ENCODE measurements at regions not wholly inside any gene's neighbourhood (a gene's known extent, or its start where the extent isn't known, plus 50 kb on each side); places are given as distances from the start of the nearest gene placed in this dataset.

- Histone ChIP-seq H3K4me3 (ENCODE audit: low read length in 3 of 3) (no peak overlapping the region), H3K27me3 (ENCODE audit: control insufficient read depth in 3 of 3, insufficient read depth in 3 of 3, low read length in 3 of 3) (no peaks in the 10 kb centered on the region)
Observed at GRCh38 chr10:59595593-59595992, 114.1 kb downstream of the SLC16A9 start.

GRCh38 chr10:59593768-59594167 lies 115.9 kb downstream of the SLC16A9 start:
- Histone ChIP-seq H3K4me3 (ENCODE audit: low read length in 3 of 3) (no peak overlapping the region), H3K36me3 (ENCODE audit: control insufficient read depth in 3 of 3, insufficient read depth in 3 of 3, low read length in 3 of 3) (no peaks in the 10 kb centered on the region), H3K4me1 (ENCODE audit: control insufficient read depth in 3 of 3, insufficient read depth in 3 of 3, low read length in 3 of 3) (no peaks in the 10 kb centered on the region)

More at GRCh38 chr10:59595593-59595992, 114.1 kb downstream of the SLC16A9 start:
- H3K36me3 ChIP-seq (ENCODE audit: control insufficient read depth in 3 of 3, insufficient read depth in 3 of 3, low read length in 3 of 3) = no peaks in the 10 kb centered on the region
- no peaks in the 10 kb centered on the region for H3K9me3 ChIP-seq (ENCODE audit: control insufficient read depth in 3 of 3, low read length in 3 of 3)
- no peak overlapping the region for H3K27ac ChIP-seq (ENCODE audit: low read depth, low read length)
- H3K9ac ChIP-seq (ENCODE audit: low read depth in 1 of 3, low read length in 3 of 3) = no peak overlapping the region
- H3K4me1 ChIP-seq (ENCODE audit: control insufficient read depth in 3 of 3, insufficient read depth in 3 of 3, low read length in 3 of 3) = no peaks in the 10 kb centered on the region

DNA sequence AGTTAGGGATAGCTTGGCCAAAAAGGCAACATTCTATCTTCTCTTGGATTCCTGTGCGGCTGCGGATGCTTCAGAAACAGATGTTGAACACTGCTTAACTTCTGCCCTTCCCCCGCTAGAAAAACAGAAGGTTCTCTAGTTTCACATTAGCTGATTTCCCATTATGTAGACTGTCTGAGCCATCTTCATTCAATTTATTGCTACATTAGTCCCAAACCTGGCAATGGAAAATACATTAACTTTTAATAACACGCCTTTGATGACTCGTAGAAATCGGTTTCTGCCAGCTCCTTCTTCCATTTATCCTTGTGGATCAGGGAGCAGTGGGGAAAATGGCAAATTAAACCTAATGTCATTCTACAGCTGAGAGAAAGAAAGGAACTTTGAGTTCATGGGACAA lies 119.9 kb downstream of the SLC16A9 start:
- no peak overlapping the region for H3K4me3 ChIP-seq (ENCODE audit: low read length in 3 of 3)
- no peak overlapping the region for H3K9ac ChIP-seq (ENCODE audit: low read depth in 1 of 3, low read length in 3 of 3)
- H3K4me1 ChIP-seq (ENCODE audit: control insufficient read depth in 3 of 3, insufficient read depth in 3 of 3, low read length in 3 of 3) = no peaks in the 10 kb centered on the region
- no peaks in the 10 kb centered on the region for H3K27me3 ChIP-seq (ENCODE audit: control insufficient read depth in 3 of 3, insufficient read depth in 3 of 3, low read length in 3 of 3)
- no peak overlapping the region for H3K27ac ChIP-seq (ENCODE audit: low read depth, low read length)
- no peaks in the 10 kb centered on the region for H3K9me3 ChIP-seq (ENCODE audit: control insufficient read depth in 3 of 3, low read length in 3 of 3)
- H3K36me3 ChIP-seq (ENCODE audit: control insufficient read depth in 3 of 3, insufficient read depth in 3 of 3, low read length in 3 of 3) = no peaks in the 10 kb centered on the region

More at GRCh38 chr10:59593768-59594167, 115.9 kb downstream of the SLC16A9 start:
- Histone ChIP-seq H3K27me3 (ENCODE audit: control insufficient read depth in 3 of 3, insufficient read depth in 3 of 3, low read length in 3 of 3) (no peaks in the 10 kb centered on the region), H3K27ac (ENCODE audit: low read depth, low read length) (no peak overlapping the region), H3K9ac (ENCODE audit: low read depth in 1 of 3, low read length in 3 of 3) (no peak overlapping the region), H3K9me3 (ENCODE audit: control insufficient read depth in 3 of 3, low read length in 3 of 3) (no peaks in the 10 kb centered on the region)

GRCh38 chr10:59588791-59589190 lies 120.9 kb downstream of the SLC16A9 start:
- Histone ChIP-seq H3K9ac (ENCODE audit: low read depth in 1 of 3, low read length in 3 of 3) (no peak overlapping the region), H3K4me3 (ENCODE audit: low read length in 3 of 3) (no peak overlapping the region)

GRCh38 chr10:59587756-59588140 lies 121.9 kb downstream of the SLC16A9 start:
- no peak overlapping the region for H3K27ac ChIP-seq (ENCODE audit: low read depth, low read length)
- no peaks in the 10 kb centered on the region for H3K36me3 ChIP-seq (ENCODE audit: control insufficient read depth in 3 of 3, insufficient read depth in 3 of 3, low read length in 3 of 3)
- H3K4me3 ChIP-seq (ENCODE audit: low read length in 3 of 3) = no peak overlapping the region
- no peaks in the 10 kb centered on the region for H3K9me3 ChIP-seq (ENCODE audit: control insufficient read depth in 3 of 3, low read length in 3 of 3)
- H3K27me3 ChIP-seq (ENCODE audit: control insufficient read depth in 3 of 3, insufficient read depth in 3 of 3, low read length in 3 of 3) = no peaks in the 10 kb centered on the region
- H3K4me1 ChIP-seq (ENCODE audit: control insufficient read depth in 3 of 3, insufficient read depth in 3 of 3, low read length in 3 of 3) = no peaks in the 10 kb centered on the region
- no peak overlapping the region for H3K9ac ChIP-seq (ENCODE audit: low read depth in 1 of 3, low read length in 3 of 3)

More at GRCh38 chr10:59588791-59589190, 120.9 kb downstream of the SLC16A9 start:
- no peaks in the 10 kb centered on the region for H3K36me3 ChIP-seq (ENCODE audit: control insufficient read depth in 3 of 3, insufficient read depth in 3 of 3, low read length in 3 of 3)
- H3K9me3 ChIP-seq (ENCODE audit: control insufficient read depth in 3 of 3, low read length in 3 of 3) = no peaks in the 10 kb centered on the region
- no peaks in the 10 kb centered on the region for H3K4me1 ChIP-seq (ENCODE audit: control insufficient read depth in 3 of 3, insufficient read depth in 3 of 3, low read length in 3 of 3)
- H3K27me3 ChIP-seq (ENCODE audit: control insufficient read depth in 3 of 3, insufficient read depth in 3 of 3, low read length in 3 of 3) = no peaks in the 10 kb centered on the region
- H3K27ac ChIP-seq (ENCODE audit: low read depth, low read length) = no peak overlapping the region

- Histone ChIP-seq H3K36me3 (ENCODE audit: control insufficient read depth in 3 of 3, insufficient read depth in 3 of 3, low read length in 3 of 3) (no peaks in the 10 kb centered on the region), H3K4me1 (ENCODE audit: control insufficient read depth in 3 of 3, insufficient read depth in 3 of 3, low read length in 3 of 3) (no peaks in the 10 kb centered on the region), H3K9ac (ENCODE audit: low read depth in 1 of 3, low read length in 3 of 3) (no peak overlapping the region), H3K4me3 (ENCODE audit: low read length in 3 of 3) (no peak overlapping the region), H3K9me3 (ENCODE audit: control insufficient read depth in 3 of 3, low read length in 3 of 3) (no peaks in the 10 kb centered on the region), H3K27me3 (ENCODE audit: control insufficient read depth in 3 of 3, insufficient read depth in 3 of 3, low read length in 3 of 3) (no peaks in the 10 kb centered on the region), H3K27ac (ENCODE audit: low read depth, low read length) (no peak overlapping the region)
Observed at GRCh38 chr10:59587083-59587755, 122.4 kb downstream of the SLC16A9 start.

DNA sequence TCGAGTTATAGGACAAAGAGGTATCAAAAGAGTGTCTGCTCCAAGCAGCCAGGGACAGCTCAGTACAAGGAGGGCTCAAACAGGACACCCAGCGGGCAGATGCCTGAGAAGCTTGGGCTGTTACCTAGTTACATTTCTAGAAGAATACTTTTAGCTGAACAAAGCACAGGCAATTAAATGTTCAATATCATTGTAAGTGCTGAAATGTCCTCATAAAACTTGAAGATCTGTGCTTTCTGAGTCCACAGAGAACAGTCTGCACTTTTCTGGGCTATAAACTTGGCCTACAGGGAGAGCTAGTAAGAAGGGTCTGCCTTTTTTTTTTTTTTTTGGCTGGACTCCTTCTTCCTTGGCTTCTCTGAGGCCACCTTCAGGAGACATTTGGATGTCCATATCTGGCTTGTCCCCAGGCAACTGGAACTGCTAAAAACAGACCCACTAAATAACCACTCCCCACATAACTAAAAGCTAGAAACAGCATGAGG lies 123.2 kb downstream of the SLC16A9 start:
- no peak overlapping the region for H3K9ac ChIP-seq (ENCODE audit: low read depth in 1 of 3, low read length in 3 of 3)
- H3K27ac ChIP-seq (ENCODE audit: low read depth, low read length) = no peak overlapping the region
- no peaks in the 10 kb centered on the region for H3K9me3 ChIP-seq (ENCODE audit: control insufficient read depth in 3 of 3, low read length in 3 of 3)
- no peaks in the 10 kb centered on the region for H3K27me3 ChIP-seq (ENCODE audit: control insufficient read depth in 3 of 3, insufficient read depth in 3 of 3, low read length in 3 of 3)
- H3K4me3 ChIP-seq (ENCODE audit: low read length in 3 of 3) = no peak overlapping the region
- H3K36me3 ChIP-seq (ENCODE audit: control insufficient read depth in 3 of 3, insufficient read depth in 3 of 3, low read length in 3 of 3) = no peaks in the 10 kb centered on the region
- no peaks in the 10 kb centered on the region for H3K4me1 ChIP-seq (ENCODE audit: control insufficient read depth in 3 of 3, insufficient read depth in 3 of 3, low read length in 3 of 3)

GRCh38 chr10:59585046-59585700 lies 124.5 kb downstream of the SLC16A9 start:
- Histone ChIP-seq H3K4me3 (ENCODE audit: low read length in 3 of 3) (no peak overlapping the region), H3K27ac (ENCODE audit: low read depth, low read length) (no peak overlapping the region), H3K4me1 (ENCODE audit: control insufficient read depth in 3 of 3, insufficient read depth in 3 of 3, low read length in 3 of 3) (no peaks in the 10 kb centered on the region), H3K9me3 (ENCODE audit: control insufficient read depth in 3 of 3, low read length in 3 of 3) (no peaks in the 10 kb centered on the region), H3K27me3 (ENCODE audit: control insufficient read depth in 3 of 3, insufficient read depth in 3 of 3, low read length in 3 of 3) (no peaks in the 10 kb centered on the region), H3K9ac (ENCODE audit: low read depth in 1 of 3, low read length in 3 of 3) (no peak overlapping the region), H3K36me3 (ENCODE audit: control insufficient read depth in 3 of 3, insufficient read depth in 3 of 3, low read length in 3 of 3) (no peaks in the 10 kb centered on the region)

DNA sequence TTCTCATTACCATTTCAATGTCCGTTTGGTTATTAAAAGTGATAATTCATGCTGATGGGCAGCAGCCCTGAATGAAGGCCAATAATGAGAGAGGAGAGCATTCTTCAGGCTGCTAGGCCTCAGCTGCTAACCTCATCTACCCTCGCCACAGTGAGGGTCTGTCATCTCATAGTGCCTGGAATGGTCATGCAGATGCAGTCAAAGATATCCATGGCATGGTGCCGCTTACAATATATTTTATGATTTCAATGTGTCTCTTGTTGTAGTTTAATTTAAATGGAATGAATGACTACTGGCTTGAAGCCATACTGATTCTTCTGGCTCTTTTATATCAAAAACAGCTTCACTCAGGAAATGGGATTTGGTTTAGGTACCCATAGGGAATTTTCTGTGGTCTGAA lies 126.9 kb downstream of the SLC16A9 start:
- H3K4me3 ChIP-seq (ENCODE audit: low read length in 3 of 3) = no peak overlapping the region
- no peaks in the 10 kb centered on the region for H3K9me3 ChIP-seq (ENCODE audit: control insufficient read depth in 3 of 3, low read length in 3 of 3)
- H3K27ac ChIP-seq (ENCODE audit: low read depth, low read length) = no peak overlapping the region
- H3K27me3 ChIP-seq (ENCODE audit: control insufficient read depth in 3 of 3, insufficient read depth in 3 of 3, low read length in 3 of 3) = no peaks in the 10 kb centered on the region
- H3K9ac ChIP-seq (ENCODE audit: low read depth in 1 of 3, low read length in 3 of 3) = no peak overlapping the region
- H3K4me1 ChIP-seq (ENCODE audit: control insufficient read depth in 3 of 3, insufficient read depth in 3 of 3, low read length in 3 of 3) = peaks cover 0 to 3% (median 0%) of the 10 kb centered on the region in 3 donors
- H3K36me3 ChIP-seq (ENCODE audit: control insufficient read depth in 3 of 3, insufficient read depth in 3 of 3, low read length in 3 of 3) = no peaks in the 10 kb centered on the region

DNA sequence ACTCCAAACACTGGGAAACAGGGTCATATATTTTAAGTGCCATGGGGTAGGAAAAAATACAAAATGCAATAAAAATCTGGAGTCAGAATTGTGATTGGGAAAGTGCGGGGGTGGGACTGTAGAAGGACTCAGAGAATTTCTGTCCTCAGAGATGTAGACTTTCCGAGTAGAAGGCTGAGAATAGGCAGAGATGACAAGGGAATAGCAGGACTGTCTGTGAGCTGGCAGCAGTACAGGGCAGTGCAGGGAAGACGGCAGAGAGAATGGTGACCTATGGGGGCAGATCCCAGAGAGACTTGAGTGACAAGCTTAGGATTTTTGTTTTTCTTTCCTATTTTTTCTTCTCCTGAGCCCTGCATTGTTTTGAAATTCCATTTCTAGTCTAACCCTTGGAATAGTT lies 127.6 kb downstream of the SLC16A9 start:
- no peaks in the 10 kb centered on the region for H3K27me3 ChIP-seq (ENCODE audit: control insufficient read depth in 3 of 3, insufficient read depth in 3 of 3, low read length in 3 of 3)
- H3K4me1 ChIP-seq (ENCODE audit: control insufficient read depth in 3 of 3, insufficient read depth in 3 of 3, low read length in 3 of 3) = peaks cover 0 to 4% (median 4%) of the 10 kb centered on the region in 3 donors
- no peak overlapping the region for H3K27ac ChIP-seq (ENCODE audit: low read depth, low read length)
- H3K9me3 ChIP-seq (ENCODE audit: control insufficient read depth in 3 of 3, low read length in 3 of 3) = no peaks in the 10 kb centered on the region
- H3K4me3 ChIP-seq (ENCODE audit: low read length in 3 of 3) = no peak overlapping the region
- H3K36me3 ChIP-seq (ENCODE audit: control insufficient read depth in 3 of 3, insufficient read depth in 3 of 3, low read length in 3 of 3) = no peaks in the 10 kb centered on the region
- no peak overlapping the region for H3K9ac ChIP-seq (ENCODE audit: low read depth in 1 of 3, low read length in 3 of 3)
